ENCODE measurements at regions not wholly inside any gene's neighbourhood (a gene's known extent, or its start where the extent isn't known, plus 50 kb on each side); places are given as distances from the start of the nearest gene placed in this dataset.

DNA sequence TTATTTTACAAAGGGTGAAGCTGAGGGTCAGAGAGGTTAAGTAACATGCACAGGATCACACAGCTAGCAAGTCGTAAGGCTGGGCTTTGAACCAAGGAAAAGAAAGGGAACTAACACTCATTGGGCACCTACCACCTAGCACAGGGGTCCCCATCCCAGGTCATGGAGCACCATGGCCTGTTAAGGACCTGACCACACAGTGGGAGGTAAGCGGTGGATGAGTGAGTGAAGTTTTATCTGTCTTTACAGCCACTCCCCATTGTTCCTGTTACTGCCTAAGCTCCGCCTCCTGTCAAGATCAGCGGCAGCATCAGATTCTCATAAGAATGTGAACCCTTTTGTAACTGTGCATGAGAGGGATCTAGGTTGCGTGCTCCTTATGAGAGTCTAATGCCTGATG, 222.8 kb downstream of the RAB11FIP2 start:
- Mint-ChIP-seq H3K4me1 (peaks cover 4% of the 10 kb centered on the region), H3K27ac (no peak overlapping the region), H3K4me3 (no peak overlapping the region), H3K9me3 (no peaks in the 10 kb centered on the region), H3K36me3 (ENCODE audit: low read depth) (no peaks in the 10 kb centered on the region), H3K27me3 (ENCODE audit: insufficient read depth, low read depth, poor library complexity) (no peaks in the 10 kb centered on the region)
- H3K27ac ChIP-seq (ENCODE audit: low read depth), result no peak overlapping the region
- no peak overlapping the region for H3K4me3 ChIP-seq
- no peak overlapping the region for H3K4me2 ChIP-seq
- H3K36me3 ChIP-seq (ENCODE audit: insufficient read depth), result no peaks in the 10 kb centered on the region
- H3K4me1 ChIP-seq (ENCODE audit: insufficient read depth), result peaks cover 5% of the 10 kb centered on the region
- H4K20me1 ChIP-seq (replicated peaks; ENCODE audit: insufficient read depth), result no peaks in the 10 kb centered on the region
- ATAC-seq (no peak), DNase-seq (ENCODE audit: low spot score) (no peak)
- TF ChIP-seq, protein P1, sequence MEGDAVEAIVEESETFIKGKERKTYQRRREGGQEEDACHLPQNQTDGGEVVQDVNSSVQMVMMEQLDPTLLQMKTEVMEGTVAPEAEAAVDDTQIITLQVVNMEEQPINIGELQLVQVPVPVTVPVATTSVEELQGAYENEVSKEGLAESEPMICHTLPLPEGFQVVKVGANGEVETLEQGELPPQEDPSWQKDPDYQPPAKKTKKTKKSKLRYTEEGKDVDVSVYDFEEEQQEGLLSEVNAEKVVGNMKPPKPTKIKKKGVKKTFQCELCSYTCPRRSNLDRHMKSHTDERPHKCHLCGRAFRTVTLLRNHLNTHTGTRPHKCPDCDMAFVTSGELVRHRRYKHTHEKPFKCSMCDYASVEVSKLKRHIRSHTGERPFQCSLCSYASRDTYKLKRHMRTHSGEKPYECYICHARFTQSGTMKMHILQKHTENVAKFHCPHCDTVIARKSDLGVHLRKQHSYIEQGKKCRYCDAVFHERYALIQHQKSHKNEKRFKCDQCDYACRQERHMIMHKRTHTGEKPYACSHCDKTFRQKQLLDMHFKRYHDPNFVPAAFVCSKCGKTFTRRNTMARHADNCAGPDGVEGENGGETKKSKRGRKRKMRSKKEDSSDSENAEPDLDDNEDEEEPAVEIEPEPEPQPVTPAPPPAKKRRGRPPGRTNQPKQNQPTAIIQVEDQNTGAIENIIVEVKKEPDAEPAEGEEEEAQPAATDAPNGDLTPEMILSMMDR (conservative IDR thresholded peaks at IDR 0.05; ENCODE audit: low read depth in 2 of 2), result no peak
- TF ChIP-seq, protein P2, sequence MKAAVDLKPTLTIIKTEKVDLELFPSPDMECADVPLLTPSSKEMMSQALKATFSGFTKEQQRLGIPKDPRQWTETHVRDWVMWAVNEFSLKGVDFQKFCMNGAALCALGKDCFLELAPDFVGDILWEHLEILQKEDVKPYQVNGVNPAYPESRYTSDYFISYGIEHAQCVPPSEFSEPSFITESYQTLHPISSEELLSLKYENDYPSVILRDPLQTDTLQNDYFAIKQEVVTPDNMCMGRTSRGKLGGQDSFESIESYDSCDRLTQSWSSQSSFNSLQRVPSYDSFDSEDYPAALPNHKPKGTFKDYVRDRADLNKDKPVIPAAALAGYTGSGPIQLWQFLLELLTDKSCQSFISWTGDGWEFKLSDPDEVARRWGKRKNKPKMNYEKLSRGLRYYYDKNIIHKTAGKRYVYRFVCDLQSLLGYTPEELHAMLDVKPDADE (IDR thresholded peaks at IDR 0.05), result no peak
- TF ChIP-seq, protein P3, sequence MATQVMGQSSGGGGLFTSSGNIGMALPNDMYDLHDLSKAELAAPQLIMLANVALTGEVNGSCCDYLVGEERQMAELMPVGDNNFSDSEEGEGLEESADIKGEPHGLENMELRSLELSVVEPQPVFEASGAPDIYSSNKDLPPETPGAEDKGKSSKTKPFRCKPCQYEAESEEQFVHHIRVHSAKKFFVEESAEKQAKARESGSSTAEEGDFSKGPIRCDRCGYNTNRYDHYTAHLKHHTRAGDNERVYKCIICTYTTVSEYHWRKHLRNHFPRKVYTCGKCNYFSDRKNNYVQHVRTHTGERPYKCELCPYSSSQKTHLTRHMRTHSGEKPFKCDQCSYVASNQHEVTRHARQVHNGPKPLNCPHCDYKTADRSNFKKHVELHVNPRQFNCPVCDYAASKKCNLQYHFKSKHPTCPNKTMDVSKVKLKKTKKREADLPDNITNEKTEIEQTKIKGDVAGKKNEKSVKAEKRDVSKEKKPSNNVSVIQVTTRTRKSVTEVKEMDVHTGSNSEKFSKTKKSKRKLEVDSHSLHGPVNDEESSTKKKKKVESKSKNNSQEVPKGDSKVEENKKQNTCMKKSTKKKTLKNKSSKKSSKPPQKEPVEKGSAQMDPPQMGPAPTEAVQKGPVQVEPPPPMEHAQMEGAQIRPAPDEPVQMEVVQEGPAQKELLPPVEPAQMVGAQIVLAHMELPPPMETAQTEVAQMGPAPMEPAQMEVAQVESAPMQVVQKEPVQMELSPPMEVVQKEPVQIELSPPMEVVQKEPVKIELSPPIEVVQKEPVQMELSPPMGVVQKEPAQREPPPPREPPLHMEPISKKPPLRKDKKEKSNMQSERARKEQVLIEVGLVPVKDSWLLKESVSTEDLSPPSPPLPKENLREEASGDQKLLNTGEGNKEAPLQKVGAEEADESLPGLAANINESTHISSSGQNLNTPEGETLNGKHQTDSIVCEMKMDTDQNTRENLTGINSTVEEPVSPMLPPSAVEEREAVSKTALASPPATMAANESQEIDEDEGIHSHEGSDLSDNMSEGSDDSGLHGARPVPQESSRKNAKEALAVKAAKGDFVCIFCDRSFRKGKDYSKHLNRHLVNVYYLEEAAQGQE (IDR thresholded peaks at IDR 0.05; ENCODE audit: unreplicated experiment), result no peak
- no peak for TF ChIP-seq NANOG (IDR thresholded peaks at IDR 0.05; ENCODE audit: borderline replicate concordance)
- no peak for TF ChIP-seq ZNF114 (CRISPR knock-in tag; IDR thresholded peaks at IDR 0.05)
- no peak for TF ChIP-seq EZH2phosphoT487 (IDR thresholded peaks at IDR 0.05; ENCODE audit: unreplicated experiment)
- TF ChIP-seq EZH2 (IDR thresholded peaks at IDR 0.05; ENCODE audit: low read depth, unreplicated experiment), result no peak
- no peak for TF ChIP-seq JUNB (IDR thresholded peaks at IDR 0.05; ENCODE audit: unreplicated experiment)
- TF ChIP-seq CREB1 (CRISPR knock-in tag; IDR thresholded peaks at IDR 0.05; ENCODE audit: low read depth), result no peak
- no peak for TF ChIP-seq POLR2AphosphoS5 (IDR thresholded peaks at IDR 0.05; ENCODE audit: low read depth)
- TF ChIP-seq, protein P4, sequence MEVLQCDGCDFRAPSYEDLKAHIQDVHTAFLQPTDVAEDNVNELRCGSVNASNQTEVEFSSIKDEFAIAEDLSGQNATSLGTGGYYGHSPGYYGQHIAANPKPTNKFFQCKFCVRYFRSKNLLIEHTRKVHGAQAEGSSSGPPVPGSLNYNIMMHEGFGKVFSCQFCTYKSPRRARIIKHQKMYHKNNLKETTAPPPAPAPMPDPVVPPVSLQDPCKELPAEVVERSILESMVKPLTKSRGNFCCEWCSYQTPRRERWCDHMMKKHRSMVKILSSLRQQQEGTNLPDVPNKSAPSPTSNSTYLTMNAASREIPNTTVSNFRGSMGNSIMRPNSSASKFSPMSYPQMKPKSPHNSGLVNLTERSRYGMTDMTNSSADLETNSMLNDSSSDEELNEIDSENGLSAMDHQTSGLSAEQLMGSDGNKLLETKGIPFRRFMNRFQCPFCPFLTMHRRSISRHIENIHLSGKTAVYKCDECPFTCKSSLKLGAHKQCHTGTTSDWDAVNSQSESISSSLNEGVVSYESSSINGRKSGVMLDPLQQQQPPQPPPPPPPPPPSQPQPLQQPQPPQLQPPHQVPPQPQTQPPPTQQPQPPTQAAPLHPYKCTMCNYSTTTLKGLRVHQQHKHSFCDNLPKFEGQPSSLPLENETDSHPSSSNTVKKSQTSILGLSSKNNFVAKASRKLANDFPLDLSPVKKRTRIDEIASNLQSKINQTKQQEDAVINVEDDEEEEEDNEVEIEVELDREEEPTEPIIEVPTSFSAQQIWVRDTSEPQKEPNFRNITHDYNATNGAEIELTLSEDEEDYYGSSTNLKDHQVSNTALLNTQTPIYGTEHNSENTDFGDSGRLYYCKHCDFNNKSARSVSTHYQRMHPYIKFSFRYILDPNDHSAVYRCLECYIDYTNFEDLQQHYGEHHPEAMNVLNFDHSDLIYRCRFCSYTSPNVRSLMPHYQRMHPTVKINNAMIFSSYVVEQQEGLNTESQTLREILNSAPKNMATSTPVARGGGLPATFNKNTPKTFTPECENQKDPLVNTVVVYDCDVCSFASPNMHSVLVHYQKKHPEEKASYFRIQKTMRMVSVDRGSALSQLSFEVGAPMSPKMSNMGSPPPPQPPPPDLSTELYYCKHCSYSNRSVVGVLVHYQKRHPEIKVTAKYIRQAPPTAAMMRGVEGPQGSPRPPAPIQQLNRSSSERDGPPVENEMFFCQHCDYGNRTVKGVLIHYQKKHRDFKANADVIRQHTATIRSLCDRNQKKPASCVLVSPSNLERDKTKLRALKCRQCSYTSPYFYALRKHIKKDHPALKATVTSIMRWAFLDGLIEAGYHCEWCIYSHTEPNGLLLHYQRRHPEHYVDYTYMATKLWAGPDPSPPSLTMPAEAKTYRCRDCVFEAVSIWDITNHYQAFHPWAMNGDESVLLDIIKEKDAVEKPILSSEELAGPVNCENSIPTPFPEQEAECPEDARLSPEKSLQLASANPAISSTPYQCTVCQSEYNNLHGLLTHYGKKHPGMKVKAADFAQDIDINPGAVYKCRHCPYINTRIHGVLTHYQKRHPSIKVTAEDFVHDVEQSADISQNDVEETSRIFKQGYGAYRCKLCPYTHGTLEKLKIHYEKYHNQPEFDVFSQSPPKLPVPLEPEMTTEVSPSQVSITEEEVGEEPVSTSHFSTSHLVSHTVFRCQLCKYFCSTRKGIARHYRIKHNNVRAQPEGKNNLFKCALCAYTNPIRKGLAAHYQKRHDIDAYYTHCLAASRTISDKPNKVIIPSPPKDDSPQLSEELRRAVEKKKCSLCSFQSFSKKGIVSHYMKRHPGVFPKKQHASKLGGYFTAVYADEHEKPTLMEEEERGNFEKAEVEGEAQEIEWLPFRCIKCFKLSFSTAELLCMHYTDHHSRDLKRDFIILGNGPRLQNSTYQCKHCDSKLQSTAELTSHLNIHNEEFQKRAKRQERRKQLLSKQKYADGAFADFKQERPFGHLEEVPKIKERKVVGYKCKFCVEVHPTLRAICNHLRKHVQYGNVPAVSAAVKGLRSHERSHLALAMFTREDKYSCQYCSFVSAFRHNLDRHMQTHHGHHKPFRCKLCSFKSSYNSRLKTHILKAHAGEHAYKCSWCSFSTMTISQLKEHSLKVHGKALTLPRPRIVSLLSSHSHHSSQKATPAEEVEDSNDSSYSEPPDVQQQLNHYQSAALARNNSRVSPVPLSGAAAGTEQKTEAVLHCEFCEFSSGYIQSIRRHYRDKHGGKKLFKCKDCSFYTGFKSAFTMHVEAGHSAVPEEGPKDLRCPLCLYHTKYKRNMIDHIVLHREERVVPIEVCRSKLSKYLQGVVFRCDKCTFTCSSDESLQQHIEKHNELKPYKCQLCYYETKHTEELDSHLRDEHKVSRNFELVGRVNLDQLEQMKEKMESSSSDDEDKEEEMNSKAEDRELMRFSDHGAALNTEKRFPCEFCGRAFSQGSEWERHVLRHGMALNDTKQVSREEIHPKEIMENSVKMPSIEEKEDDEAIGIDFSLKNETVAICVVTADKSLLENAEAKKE (CRISPR knock-in tag; IDR thresholded peaks at IDR 0.05), result no peak
- no peak for TF ChIP-seq ZNF331 (CRISPR knock-in tag; IDR thresholded peaks at IDR 0.05; ENCODE audit: low read depth)
- TF ChIP-seq STAT1 (IDR thresholded peaks at IDR 0.05; ENCODE audit: unreplicated experiment), result no peak
- no peaks in the 10 kb centered on the region for H3K27me3 ChIP-seq (ENCODE audit: insufficient read depth)
- H3K9me2 ChIP-seq (ENCODE audit: insufficient read depth), result no peaks in the 10 kb centered on the region
- H2AFZ ChIP-seq, result no peak overlapping the region
- no peaks in the 10 kb centered on the region for H3K79me2 ChIP-seq (replicated peaks; ENCODE audit: insufficient read depth)
- H3F3A ChIP-seq (replicated peaks; ENCODE audit: low read depth), result no peaks in the 10 kb centered on the region

All from GM23338 (cell line).